HT1080 (cell line): ENCODE measurements at regions not wholly inside any gene's neighbourhood (a gene's known extent, or its start where the extent isn't known, plus 50 kb on each side); places are given as distances from the start of the nearest gene placed in this dataset.

Experiments
- DNase-seq: peaks from one replicate; pipeline ENCODE4 v3.0.0-alpha.2; 2015; ENCODE audit warnings: low read depth

DNA sequence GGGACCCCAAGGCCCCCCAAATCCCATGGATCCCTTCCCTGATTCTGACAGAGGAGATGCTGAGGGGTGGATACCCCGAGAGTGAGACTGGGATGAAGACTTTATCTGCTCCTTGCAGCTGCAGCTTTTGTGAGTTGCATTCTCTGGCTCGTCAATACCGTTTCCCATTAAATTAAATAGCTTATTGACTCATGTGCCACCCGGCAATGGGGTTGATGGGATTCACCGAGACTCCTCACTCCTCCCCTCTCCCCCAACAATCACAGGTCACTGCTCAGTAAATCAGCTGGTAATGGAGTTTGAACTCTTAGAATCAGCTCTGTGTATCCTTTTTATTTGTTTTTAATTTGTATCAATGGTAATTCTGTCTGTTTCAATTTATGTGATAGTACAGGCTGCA lies 337.5 kb upstream of the PLXNA2 start:
- DNase-seq: no peak

DNA sequence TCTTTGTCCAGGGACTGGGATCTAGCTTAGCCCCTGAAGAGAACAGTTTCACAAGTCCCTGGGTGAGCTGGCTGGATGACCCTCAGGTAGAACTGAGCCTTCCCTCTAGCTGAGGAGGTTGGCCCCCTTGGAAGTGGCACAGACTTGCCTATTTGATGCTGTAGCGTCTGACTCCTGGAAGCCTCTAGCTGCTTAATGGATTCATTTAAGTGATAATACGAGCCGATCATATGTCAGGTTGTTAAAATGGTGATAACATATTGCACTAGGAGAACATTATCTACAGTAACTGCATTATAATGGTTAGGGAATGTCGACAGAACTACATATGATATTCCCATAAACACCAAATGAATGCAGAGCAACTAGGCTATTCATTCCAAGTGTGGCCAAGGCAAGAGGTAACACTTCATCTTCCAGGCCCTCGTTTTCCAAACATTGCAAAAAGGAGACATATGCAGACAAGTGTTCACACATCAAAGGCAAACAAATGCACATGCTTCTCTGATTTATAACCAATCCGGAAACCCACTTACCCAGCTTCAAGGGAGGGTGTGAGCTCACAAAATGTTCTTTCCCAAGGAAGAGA lies 340.1 kb upstream of the PLXNA2 start:
- DNase-seq: no peak

DNA sequence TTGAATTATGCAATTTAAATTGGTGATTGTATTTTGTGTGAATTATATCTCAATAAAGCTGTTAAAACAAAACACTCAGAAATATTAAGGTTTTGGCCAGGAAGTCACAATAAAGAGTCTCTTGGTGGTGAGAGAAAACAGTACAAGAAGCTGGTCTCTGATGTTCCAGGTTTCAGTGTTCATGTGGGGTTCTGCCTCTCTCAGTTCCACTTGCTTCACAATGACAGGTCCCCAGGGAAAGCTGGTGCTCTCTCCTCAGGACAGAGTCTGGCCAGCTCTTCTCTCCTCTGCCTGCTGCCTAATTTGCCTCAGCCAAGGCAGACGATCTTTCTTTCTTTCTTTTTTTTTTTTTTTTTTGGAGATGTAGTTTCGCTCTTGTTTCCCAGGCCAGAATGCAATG lies 342.9 kb upstream of the PLXNA2 start:
- DNase-seq: no peak

DNA sequence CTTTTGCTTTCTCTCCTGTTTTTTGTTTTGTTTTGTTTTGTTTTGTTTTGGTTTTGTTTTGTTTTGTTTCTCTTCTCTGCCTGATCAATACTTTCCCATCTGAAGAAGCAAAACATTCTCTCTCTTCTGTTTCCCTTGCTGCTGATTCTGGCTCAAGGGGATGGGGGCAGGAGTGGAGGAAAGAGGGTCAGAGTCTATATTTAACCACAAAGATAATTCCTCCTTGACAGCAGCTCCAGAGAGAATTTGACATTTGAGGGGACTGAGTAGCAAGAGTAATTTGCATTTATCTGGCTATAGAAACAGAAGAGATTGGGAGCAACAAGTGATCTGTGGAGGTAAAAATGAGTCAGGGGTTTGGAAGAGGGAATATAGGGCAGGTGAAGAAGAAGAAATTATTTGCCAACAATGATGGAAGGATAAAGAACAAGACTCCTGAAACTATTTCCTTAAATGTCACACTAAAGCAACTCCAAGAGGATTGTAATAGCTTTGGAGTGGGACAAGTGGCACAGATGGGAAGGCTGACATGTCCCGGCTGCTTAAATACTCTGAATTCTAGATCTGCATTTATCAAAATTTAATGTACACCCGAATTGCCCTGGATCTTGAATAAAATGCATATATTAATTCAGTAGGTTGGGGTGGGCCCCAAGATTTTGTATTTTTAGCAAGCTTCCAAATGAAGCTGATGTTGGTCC lies 349.3 kb upstream of the PLXNA2 start:
- no peak for DNase-seq

DNA sequence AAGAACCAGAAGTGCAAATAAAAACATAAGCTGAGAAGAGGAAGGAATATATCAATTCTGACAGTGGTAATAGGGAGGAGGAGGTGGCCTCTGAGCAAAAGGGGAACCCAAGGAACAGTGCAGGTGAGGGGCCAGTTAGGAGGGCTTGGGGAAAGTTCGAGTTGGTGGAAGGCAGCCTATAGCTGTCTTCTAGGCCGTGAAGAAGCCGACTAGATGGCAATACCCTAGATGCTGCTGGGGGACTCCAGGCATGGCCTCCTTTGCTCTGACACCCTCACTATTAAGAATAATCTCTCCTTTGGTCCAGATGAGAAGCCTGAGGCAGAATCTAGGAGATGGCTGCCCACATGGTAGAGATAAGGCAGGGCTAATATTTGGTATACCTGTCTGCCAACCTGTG lies 351.1 kb upstream of the PLXNA2 start:
- no peak for DNase-seq

DNA sequence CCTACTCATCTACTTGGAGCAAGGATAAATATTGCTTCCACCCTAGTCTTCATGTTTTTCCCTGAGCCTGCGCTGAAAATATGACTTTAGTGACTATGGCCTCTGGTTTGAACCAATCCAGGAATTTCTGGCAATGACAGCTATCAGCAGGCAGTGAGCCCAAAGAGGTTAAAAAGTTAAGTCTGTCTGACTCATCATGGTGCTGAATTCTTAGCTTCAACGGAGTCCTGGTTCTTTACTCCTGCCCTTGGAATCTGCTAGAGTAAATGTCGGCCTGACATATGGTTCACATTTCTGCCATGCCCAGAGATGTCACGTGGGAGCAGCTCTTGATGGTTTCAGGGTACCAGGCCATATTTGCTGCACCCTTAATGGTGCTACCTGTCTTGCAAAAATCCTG lies 351.6 kb upstream of the PLXNA2 start:
- DNase-seq: peak; percentile 68

DNA sequence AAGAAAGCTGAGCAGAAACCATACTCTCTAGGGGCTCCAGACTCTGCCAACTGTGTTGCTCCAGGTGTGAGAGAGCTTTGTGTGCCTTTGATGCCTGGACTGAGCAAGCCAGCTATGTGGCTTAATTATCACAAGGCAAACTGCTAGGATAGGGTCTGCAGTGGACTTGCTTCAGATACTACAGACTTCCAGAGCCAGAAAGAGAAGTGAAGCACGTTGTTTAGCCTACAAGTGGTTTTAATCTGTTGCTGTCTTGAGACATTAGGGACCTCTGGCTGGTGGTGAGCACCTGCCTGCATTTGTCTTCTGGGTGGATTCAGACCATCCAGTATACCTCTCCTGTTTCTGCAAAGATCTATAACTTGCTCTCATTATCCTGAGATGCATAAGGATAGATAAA lies 353.4 kb upstream of the PLXNA2 start:
- DNase-seq: no peak

DNA sequence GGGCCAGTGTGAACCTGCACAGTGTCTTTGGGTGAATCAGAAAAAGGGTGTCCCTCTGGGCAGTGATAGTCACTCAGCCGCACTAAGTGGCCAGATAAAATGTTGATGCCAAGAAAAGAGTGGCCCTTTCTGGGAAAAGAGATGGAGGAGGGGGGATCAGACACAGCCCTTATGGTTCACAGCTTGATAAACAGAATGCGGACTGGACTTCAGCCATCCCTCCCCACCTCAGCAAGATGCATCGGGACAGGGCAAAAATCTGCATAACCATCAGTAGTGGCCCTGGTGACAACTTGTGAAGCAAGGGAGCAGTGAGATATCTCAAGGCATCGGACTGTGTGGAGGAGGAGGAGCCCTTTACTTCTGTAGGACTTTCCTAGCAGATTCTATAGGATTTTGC lies 353.8 kb upstream of the PLXNA2 start:
- DNase-seq: no peak

DNA sequence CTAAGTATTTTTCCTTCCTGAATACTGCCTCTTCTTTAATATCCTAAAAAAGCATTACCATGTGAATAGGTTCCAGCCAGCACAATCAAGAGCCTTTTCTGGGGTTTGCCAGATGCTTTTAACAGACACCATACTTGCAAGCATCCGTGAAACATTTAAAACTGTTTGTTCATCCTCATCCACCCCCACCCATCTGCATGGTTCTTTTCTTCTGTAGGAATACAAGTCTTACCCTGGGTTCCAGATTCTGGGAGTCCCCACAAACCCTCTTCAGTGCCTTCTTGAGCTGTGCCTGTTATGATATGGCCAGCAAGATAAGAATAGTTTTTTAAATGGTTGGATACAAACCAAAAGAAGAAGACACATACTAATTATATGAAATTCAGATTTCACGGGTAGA lies 354.9 kb upstream of the PLXNA2 start:
- DNase-seq: no peak

DNA sequence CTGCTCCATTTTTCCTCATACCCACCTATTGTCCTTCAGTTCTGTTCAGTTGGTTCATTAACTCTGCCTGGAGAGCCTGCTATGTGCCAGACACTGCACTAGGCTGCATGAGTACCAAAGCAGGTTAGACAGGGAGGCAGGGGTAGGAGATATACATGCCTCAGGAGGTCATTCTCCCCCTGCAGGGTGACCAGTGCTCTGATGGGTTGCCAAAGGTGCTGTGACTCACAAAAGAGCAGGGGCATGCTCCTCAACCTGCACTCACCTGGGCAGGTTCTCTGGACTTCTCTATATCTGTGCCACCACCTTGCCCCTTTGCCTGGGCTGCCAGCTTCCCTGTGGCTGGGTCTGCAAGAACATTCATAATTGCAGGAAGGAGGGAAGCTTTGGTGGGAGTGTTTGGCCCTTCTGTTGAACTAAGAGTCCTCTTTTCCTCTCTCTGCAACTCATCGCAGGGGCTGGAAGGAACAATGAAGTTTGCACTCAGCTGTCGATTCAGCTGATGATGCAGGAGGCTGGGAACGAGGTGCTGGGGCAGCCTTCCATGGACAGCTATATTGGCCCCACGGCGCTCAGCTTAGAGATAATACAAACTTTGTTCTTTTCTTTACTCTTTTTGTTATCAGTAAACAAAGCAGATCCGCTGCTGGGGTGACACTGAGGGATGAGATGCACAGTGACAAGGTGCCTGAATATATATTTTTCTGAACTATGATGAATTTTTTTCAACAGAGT lies 356.4 kb upstream of the PLXNA2 start:
- DNase-seq: no peak

DNA sequence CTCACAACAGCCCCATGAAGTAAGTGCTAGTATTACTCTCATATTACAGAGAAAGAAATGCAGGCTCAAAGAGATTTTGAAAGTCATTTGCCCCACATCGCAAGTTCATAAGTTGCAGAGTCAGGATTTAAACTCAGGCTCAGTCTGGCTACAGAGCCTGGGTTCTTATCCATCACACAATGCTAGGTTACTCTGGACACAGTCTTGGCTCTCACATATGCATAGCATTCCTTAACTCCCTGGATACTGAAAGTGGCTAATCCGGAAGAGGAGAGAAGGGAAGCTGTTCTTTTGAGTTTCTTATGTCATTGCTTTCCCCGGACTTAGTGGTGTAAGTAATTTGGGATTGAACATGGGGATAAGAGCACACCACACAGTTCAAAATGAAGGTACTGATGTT lies 357.4 kb upstream of the PLXNA2 start:
- DNase-seq: no peak

DNA sequence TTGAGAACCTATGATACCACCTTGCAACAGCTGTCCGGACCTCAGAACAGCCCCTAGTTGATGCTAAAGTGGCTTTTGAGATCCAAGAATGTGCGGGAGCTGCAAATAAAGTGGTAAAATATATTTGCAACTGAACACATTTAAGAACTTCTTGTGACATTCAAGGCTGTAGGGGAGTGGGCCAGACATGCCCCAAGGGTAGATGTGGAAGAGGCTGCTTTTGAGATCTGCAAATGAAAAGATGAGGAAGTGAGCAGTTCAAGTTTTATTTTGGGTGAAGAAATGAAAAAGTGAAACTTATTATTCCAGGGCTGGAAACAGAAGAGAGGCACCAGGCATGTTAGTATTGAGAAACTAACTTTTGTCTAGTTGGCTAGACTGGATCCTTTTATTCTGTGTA lies 359.5 kb upstream of the PLXNA2 start:
- no peak for DNase-seq

DNA sequence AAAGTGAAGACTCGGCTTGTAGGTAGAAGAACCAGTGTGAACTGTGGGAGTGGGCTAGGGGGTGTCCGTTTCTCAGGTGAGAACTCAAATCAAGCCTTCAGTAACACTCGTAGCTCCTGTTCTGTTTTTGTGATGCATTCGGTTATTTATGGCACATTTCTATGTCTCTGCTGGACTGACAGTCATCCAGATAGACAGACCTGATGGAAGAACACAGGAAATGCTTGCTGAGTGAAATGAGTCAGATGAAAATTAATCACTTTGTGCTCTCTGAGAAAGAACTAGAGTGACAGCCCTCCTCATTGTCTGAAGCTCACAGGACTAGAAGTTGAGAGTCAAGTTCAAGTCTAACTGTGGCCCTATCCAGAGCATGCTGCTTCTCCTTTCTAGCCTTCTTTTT lies 360.1 kb upstream of the PLXNA2 start:
- peak; percentile 92 for DNase-seq

DNA sequence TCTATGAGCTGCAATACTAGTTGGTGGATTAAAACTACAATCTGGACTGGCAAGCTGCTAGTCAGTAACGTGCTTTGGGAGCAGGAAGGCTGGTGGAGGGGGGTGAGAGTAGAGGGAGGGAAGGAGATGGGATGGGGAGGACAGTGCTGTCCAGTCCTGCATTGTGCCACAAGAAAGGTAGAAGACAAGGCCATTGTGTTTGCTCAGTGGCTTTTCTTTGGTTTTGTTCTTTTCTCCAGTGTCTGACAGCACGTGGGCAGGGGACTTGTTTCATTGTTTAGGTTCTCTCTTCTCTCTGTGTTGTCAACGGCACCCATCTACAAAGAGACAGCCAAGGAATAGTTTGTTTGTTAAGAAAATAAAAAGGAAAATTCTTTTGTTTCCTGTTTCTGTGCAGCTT lies 362.8 kb upstream of the PLXNA2 start:
- no peak for DNase-seq

DNA sequence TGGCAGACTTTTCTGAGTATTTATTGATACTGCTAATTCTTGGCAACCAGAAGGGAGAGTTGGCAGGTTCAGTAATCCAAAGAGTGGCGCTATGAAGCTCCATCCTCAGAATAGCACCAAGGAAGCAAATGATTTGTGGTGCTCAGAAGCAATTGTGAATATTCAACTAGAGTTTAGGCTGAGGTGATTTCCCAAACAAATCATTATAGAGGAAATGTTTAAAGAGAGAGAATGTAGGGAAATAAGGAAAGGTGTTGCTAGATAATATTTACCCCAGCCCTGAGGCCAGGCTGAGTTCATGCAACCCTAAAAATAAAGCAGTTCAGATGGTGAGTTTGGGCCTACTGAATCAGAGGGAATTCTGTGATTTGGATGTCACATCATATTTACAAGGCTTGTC lies 363.4 kb upstream of the PLXNA2 start:
- DNase-seq: no peak

DNA sequence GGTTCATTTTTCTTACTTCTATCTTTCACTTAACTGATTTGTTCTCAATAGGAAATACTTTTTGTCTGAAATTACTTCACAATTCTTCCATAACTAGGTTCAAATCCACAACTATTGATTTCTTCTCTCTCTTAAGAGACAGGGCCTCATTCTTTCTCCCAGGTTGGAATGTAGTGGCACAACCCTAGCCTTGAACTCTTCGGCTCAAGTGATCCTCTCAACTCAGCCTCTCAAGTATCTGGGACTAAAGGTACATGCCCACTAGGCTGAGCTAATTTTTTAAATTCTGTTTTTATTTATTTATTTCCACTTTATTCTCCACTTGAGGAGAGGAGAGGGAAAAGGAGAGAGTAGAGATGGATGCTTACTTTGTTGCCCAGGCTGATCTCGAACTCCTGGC lies 370.4 kb upstream of the PLXNA2 start:
- no peak for DNase-seq

DNA sequence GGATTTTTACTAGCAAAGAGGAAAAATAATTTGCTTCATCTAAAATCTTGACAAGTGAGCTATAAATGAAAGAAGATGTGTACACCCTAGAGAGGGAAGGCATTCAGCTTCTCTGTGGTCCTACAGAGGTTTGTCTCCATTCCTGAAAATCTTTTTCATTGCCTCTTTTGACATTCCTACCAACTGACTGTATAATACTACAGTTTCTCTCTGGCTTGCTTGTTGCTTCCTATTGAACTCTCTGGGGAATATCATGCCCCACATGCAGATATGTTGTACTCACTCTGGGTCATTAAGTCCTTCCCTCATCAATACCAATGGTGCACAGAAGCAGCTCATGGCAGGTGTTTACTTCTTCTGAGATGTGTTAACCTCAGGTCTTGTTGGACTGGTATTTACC lies 371.2 kb upstream of the PLXNA2 start:
- no peak for DNase-seq

DNA sequence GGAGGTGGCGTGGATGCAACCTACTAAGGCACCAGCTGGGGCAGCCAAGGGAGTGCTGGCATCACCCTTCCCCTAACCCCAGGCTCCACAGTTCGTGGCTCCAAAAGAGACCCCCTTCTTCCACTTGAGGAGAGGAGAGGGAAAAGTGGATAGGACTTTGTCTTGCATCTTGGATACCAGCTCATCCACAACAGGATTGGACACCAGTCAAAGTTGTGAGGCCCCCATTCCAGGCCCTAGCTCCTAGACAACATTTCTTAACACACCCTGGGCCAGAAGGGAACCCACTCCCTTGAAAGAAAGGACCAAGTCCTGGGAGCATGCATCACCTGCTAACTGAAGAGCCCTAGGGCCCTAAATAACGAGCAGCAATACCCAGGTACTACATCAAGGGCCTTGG lies 372.6 kb upstream of the PLXNA2 start:
- DNase-seq: no peak

DNA sequence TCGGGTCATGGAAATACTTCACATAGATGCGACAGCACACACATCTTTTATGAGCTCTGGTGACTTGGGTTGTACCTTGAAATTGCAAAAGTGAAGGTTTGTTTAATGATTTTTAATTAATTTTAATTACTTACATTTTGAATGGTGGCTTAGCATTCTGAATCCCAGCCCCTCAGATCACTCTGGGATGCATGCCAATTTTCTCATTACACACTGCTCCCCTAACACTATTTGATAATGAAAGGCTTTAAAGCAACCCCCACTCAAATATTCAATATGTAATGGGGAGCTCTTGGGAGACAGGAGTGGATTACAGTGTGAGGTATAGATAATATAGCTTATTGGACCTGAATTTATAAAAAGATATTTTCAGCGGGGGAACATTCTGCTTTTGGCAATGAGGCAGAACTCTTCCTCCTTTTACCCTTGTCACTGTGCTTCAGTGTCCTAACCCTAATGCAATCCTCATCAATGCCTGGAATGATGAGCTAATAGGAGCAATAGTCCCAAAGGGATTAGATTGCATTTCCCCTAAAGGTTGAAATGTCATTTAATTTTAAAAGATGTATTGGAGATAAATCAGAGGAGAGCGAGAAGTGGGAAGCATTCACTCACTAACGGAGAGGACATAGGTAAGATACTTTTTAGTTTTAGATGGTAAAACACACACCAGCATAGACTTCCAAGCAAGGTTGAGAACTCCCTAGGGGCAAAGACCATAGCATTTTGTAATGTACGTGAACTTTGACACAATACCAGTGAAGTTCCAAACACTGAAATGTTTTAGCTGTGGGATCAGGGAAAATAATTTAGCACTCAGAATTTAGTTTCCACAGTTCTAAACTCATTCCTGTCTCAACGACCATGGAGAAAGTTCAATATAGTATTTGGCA lies 384.1 kb upstream of the PLXNA2 start:
- no peak for DNase-seq

DNA sequence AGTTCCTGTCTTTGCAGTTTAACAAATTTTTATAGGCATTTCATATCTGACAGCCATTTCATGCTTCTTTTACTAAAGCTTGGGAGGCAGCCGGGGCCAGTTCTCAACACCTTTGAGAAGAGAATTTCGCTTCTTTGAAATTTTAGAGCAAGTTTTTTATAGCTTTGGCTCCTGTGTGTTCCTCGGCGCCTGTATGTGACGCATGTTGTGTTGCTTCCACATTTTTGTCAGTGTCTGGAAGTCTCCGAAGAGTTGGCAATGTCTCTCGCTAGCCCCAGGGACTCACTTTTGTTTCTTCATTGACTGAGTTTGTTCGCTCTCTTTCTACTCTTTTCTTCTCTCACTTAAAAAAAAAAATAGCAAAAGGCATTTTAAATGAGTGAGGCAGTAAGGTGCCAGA lies 386.9 kb upstream of the PLXNA2 start:
- DNase-seq: no peak

DNA sequence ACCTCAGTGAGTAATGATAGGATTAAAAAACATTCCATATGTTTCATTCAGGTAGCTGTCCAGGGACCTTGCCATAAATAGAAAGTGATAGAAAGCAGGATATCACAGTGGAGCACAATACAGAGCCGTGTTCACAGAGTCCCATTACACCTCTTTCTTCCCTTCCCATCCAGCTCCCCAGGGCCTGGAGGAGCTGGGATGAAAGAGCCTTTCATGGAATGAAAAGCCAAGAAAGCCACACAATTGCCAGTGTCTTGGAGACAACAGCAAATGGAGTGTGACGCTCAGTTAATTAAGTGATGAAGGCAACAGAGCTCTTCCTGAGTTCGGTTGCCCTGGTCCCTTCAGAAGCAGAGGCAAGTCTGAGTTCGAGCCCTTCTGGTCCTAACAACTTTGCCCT lies 387.3 kb upstream of the PLXNA2 start:
- no peak for DNase-seq
